Right lobe of liver (tissue), 4 donors: ENCODE measurements at regions not wholly inside any gene's neighbourhood (a gene's known extent, or its start where the extent isn't known, plus 50 kb on each side); places are given as distances from the start of the nearest gene placed in this dataset.

Experiments used
- CTCF ChIP-seq, 4 donors: fragments of 200-600 bp in 3 of 4; fragments of 450-650 bp in 1 of 4; IDR thresholded peaks; one replicate each; pipeline versions ENCODE4 v1.5.1 to v1.8.0; 2016 to 2022; ENCODE audit warnings: antibody characterized with exemption in 4 of 4, mild to moderate bottlenecking in 2 of 4
- POLR2A ChIP-seq: fragments of 450-650 bp; IDR thresholded peaks from one replicate; pipeline ENCODE4 v1.6.1; 2017; ENCODE audit warnings: antibody characterized with exemption, mild to moderate bottlenecking
- donor health status: DM: no; HTN: no; CAD: no.
- donor health status: DM: no; HTN: no; CAD: no.
- donor health status: DM: no; HTN: yes; CAD: no.

DNA sequence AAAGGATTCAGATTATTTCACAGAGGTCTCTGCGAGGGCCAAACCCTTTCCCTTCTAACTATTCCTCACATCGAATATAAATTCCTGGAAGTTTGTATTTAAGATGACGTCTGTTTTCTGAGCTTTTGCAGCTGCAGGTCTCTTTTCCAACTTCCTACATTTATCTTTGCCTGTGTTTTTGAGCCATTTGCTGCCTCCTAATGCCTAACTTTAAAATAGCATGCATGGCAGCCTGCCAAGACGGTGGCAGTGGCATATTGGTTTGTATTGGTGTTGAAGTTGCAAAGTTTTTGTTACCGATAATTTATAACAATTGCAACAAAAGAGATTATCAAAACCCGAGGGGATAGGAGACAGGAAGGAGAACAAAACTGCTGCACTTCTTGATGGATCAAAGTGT is 187.1 kb upstream of the DNAJC19 start:
- TF ChIP-seq CTCF (IDR thresholded peaks at IDR 0.05): peak; percentile 63 to 74 (median 68)
- no peak for TF ChIP-seq POLR2A
